HG02798 (cell line): ENCODE measurements at regions not wholly inside any gene's neighbourhood (a gene's known extent, or its start where the extent isn't known, plus 50 kb on each side); places are given as distances from the start of the nearest gene placed in this dataset.

Experiments
- ATAC-seq: cut with Tn5 transposase; IDR thresholded peaks from one replicate; pipeline ENCODE4 v1.9.1; 2021; ENCODE audit warnings: mild to moderate bottlenecking; ENCODE audit not compliant: unreplicated experiment, poor library complexity

DNA sequence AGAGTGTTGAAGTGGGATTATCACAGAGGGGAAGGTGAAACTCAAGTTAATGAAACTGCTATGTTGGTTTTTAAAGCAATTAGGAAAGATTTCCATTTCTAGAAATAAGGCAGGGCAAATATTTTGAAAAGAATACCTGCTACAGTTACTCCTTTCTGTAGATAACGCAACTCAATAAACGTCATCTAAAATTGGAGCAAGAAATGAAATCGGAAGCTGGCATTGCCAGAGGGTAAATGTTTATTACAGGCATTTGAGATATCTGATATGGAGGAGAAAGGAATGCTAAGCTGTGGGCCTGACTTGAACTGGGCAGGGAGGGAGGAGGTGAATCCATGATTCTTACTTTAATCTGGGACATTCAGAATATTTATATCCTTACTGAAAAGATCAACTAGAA lies 217.0 kb upstream of the ADARB2 start:
- ATAC-seq = no peak

DNA sequence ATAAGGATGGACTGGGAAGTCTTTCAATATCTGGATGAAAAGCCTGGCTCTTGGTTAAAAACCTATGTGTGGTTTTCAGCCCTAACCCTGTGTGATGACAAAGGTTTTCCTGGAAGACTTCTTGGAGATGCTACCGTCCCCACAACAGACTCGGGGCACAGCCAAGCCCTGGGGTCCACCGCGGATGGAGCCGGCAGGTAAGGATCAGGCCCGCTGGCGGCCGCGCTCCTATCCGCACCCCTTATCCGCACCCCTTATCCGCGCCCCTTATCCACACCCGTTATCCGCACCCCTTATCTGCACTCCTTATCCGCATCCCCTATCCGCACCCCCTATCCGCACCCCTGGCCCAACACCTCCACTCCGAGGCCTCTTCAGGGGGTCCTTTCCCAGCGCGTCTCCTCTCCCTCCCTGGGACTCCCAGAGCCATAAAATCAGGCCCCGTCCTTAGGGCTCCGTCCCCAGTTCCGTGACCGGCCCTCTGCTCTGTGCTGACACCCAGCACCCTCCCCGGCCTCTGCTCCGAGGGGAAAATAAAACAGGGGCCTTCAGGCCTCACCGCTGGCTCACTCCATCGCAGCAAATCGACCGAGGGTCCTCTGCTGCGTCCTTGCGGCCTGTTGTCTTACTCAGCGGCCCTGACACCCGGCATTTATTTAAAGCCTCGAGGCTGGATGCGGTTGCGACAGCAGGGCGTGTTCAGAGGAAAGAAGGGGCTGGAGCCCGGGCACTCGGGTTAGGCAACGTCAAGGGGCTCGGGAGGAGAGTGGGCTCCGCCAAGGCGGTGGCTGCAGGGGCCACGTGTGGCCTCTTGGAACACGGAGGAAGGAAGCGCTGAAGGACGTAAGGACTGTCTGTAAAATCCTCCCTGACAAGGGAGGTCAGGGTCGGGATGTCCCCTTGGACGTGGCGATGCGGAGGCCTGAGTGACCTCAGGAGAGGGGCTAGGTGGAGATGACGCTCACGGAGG lies 215.1 kb upstream of the ADARB2 start:
- no peak for ATAC-seq

DNA sequence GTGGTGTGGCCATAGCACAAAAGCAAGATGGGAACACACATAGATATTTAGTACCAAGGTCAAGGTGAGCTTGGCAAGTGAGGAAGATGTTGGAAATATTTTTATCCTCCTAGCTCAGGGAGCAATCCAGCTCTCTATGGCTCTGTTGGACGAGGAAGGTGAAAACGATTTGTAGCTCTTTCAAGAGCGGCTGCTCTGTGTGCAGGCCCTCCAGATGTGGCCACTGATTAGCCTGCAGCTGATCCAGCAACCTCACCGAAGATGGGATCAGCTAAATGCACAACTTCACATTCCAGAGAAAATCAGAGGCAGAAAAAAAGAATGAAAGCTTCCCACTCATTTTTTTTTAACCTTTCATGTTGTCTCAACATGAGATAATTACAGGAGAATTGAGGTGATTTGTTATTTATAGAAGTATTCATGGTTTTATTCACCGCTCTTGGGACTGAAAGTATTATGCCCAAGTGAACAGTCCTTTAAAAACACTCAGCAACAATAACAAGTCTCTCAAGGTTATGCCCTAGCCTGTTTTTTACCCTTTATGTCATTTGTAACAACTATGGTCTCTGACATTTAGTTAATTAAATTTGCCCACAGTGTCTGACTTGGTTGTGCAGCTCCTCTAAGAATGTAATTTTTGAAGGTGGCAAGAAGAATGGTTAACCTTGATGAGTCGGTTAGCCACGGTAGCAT lies 213.6 kb upstream of the ADARB2 start:
- no peak for ATAC-seq

DNA sequence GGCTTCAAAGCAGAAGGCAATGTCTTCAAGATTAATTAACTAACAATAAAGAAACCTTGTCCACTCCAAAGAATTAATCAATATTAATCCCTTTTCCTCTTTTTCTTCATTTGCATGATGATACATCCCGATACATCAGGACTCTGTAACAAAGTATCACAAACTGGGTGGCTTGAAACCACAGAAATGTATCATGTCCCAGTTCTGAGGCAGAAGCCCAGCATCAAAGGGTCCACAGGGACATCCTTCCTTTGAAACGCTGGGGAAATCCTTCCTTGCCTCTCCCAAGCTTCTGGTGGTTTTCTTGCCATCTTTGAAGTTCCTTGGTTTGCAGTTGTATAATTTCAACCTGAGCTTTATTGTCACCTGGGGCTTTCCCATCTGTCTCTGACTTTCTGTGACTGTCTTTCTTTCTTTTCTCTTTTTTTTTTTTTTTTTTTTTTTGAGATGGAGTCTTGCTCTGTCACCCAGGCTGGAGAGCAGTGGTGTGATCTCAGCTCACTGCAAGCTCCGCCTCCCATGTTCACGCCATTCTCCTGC lies 210.2 kb upstream of the ADARB2 start:
- ATAC-seq = no peak

DNA sequence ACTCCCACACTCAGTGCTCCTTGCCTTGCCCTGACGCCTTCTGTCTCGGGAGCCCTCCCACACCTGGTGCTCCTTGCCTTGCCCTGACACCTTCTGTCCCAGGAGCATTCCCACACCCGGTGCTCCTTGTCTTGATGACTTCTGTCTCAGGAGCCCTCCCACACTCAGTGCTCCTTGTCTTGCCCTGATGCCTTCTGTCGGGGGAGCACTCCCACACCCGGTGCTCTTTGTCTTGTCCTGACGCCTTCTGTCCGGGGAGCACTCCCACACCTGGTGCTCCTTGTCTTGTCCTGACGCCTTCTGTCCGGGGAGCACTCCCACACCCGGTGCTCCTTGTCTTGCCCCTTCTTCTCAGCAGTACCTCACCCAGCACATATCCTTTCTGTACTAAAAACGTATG lies 207.2 kb upstream of the ADARB2 start:
- ATAC-seq = no peak

DNA sequence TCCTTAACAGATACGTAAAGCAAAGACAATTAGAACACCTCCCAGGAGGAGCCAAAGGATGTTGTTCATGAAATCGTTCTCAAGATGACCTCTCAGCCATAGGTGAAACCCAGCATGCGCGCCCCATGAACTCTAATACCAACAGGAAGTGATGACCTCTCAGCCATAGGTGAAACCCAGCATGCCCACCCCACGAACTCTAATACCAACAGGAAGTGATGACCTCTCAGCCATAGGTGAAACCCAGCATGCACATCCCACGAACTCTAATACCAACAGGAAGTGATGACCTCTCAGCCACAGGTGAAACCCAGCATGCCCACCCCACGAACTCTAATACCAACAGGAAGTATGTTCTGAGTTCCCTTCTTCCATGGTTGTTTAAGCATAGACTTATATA lies 205.2 kb upstream of the ADARB2 start:
- ATAC-seq = no peak

DNA sequence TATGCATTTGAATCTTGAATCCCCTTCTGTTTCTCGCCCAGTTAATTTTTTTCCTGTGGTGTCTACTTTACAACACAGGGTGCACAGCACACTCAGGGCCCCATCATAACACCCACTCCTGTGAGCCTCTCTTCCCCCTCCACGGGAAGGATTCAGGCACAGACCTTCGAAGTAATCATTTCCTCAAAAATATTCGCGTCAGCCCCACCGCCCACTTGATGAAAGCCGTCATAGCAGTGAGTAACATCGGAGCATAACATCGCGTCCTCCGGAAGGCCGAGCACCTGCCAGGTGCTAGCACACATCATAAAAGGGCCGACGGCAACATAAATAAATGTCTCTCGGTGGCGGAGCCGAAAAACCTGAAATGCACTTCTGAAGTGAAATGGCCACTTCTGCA lies 201.7 kb upstream of the ADARB2 start:
- ATAC-seq = no peak

DNA sequence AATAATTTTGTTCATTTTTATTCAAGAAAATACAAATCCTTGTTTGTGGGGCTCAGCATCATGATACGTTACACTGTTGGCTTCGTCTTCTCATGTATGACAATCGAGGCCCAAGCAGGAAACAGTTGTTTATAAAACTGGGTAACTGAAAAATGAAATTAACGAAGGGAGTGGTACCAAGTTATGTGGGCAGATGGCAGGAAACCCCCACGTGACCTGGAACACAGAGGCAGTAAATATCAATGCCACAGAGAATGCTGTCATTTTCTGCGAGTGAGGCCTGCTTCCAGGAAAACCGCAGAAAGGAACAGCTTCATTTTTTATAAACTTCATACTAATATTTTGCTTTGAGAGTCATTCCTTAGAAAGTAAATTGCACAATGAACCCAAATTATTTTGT lies 201.0 kb upstream of the ADARB2 start:
- no peak for ATAC-seq

DNA sequence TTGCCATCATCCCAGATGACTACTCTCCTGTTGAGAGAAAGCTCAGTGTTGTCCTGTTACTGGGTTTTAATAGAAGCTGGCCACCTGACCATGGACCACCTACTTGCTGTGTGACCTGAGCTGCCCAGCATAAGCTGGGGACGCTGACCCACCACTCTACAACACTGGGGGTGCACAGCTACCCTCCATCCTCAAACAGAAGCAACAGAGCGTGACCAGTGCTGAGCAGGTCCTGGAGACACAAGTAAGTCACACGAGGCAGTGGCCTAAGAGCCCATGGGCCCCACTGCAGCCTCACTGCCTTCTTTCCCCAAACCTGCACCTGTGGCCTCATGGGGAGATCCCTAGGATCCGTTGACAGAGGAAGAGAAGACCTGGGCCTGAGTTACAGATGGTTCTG lies 198.6 kb upstream of the ADARB2 start:
- ATAC-seq = no peak

DNA sequence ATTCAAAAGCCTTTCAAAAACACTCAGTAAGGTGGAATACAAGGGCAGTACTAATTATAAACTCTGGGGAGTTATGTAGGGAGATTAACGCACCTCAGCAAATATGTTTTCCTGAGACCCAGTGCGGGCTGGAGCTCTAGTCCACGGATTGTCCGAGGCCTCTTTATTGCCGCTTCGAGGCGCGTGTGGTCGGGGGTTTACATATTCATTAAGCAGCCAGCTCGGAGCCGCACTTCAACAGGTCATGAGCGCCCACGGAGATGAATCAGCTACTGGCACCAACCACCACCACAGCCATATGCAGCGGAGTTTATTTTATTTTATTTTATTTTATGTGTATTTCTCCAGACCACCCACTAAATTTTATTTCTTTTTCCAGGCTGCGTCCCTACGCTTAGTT lies 195.9 kb upstream of the ADARB2 start:
- no peak for ATAC-seq

DNA sequence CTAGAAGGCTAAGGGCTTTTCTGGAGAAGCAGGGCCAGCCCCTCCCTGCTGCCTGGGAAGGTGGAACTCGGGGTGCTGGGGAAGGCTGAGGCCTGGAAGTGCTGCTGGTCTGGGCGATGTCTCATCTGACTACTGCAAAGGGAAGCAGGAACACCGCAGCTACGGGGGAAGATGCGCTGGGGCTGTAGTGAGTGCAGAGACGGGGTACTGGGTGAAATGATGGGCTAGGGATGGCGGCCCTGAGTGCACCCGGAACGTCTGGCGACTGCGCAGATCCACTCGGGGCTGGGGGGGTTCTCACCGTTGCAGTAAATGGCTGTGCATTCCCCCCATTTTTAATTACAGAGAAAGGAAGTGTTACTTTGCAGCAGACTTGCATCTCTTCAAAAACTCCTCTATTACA lies 195.4 kb upstream of the ADARB2 start:
- ATAC-seq = no peak

DNA sequence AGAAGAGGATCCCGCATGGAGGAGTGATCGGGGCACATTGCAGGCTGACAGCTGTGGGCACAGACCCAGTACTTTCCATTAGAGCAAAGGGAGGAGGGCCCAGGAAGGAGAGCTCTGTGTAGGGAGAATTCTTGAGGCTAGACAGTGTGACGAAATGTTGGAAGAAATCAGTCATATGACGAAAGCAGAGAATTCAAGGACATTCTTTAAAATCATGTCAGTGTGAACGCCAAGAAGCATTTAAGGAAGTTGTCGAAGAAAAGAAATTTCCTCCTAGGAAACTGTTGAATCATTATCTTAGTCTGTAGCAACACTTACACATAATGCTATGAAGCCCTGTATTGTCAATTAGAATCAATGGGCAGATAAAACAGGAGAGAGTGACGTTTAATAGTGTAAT lies 191.3 kb upstream of the ADARB2 start:
- ATAC-seq = no peak

DNA sequence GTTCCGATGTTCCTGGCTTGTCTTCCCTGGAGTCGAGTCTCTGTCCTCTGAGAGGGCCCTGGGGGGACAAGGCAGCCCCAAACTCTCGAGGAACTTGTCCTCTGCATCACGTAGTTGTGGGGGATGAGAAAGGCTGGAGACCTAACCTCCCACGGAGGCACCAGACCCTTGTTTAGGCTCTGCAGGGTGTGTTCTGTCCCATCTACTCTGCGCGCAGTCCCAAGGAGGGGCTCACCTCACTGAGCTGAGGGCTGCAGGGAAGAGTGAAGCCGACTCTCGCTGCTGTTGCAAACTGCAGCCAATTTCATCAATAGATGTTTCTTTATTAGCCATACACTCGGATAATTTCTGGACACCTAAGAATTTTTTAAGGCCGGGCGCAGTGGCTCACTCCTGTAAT lies 186.7 kb upstream of the ADARB2 start:
- ATAC-seq = no peak

DNA sequence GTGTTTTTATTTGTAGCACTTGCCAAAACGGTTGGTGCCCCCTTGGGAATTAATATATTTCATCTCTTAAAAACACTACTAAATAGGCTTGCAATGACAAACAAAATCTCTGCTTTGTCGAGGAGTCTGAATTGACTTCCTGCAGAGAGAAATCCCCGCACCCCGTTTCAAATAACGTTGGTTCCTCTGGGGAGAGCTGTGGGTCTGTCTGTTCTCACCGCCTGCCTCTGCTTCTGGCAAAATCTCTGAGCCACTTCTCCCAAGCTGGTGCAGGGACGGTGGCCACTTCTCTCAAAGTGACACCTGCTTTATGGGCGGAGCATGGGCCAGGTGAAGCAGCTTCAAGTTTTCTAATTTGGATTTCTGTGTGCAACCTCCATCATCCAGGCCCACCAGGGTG lies 186.3 kb upstream of the ADARB2 start:
- no peak for ATAC-seq

DNA sequence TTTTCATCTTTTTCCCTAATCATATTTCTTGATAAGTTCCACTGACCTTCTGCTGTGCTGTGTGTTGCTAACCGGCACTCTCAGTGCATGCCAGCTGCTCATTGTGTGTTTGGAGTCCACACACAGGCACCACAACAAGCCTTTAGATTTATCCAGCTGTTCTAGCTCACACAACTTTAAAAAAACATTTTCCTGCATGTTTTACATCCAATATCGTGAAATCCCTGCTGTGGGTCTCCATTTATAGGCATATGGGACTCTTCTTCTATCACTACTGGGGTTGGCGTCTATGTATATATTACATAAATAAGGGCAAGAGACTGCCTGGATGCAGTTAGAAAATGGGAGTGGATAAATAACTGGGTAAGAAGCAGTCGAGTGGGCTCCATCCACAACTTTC lies 183.6 kb upstream of the ADARB2 start:
- ATAC-seq = no peak

DNA sequence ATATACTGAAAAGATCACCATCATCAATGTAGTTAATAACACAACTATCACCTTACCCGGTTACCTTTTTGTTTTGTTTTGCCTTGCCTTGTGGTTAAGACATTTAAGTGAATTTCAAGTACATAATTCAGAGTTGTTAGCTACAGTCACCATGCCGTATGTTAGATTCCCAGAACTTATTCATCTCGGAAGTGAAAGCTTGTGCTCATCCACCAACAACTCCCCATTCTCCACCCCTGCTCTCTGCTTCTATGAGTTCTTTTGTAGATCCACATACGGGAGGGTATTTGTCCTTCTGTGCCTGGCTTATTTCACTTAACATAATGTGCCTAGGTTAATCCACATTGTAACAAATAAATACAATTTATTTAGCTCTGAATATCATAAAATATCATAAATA lies 182.8 kb upstream of the ADARB2 start:
- no peak for ATAC-seq

DNA sequence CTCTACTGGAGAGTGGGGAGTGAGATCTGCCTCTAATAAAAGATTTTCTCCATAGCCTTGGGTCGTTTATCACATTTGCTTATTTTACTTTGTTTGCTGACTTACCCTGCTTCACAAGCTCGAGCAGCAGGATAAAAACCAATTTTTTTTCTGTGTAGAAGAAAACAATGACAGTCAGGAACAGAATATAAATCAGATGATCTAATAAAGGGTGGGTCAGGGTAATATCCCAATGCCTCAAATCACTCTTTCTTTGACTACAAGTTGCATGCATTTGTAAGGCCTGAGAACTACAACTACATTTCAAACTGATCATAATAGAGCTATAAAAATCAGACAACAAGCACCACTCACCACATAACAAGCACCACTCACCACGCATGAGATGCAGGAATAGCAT lies 174.4 kb upstream of the ADARB2 start:
- no peak for ATAC-seq

DNA sequence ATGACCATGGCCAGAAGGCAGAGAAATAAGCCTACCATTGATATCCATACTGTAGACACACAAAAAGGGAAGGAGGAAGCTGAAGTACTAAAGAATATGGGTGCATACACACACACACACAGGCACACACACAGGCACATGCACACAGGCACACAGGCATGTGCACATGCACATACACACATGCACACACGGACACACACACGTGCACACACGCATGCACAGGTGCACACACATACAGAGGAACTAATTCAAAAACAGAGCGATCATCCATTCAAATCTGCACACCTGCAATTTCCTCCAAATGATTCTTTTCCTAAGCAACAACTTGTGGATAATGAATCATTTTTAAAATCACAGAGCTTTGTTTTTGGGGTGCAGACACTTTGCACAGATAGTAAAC lies 166.7 kb upstream of the ADARB2 start:
- ATAC-seq = no peak

DNA sequence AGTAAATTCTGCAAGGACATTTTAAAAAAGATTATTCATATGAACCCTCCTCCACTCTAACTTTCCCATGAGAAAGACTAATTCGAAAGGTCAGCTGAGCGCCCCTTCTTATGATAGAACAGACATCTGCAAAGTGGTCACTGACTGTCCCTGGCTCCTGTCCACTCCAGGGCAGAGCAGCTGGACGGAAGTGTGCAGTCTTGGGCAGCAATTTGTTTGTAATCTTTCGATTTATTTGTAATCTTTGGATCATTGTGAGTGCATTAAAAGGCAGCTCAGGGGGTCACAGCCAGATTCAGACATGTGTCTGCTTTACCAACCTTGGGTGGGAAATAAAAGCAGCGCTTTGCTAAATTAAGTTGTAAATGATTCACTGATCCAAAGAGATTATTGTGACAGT lies 158.8 kb upstream of the ADARB2 start:
- no peak for ATAC-seq

DNA sequence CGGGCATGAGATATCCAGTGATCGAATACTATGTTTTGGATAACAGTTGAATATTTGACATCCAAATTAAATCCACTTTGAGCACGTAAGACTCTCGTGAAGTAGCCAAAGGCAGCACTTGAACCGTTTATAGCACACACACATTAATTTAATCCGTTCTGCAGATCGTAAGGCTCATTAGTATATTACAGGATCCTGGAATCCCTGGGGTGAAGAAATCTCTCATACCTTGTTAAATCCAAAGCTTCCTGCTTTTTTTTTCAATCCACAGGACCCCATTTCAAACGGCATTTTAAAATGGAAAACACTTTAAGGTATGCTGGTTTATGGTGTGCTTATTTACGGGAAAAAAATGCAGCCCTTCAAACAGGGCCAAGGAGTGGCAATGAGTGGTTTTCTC lies 158.4 kb upstream of the ADARB2 start:
- no peak for ATAC-seq

DNA sequence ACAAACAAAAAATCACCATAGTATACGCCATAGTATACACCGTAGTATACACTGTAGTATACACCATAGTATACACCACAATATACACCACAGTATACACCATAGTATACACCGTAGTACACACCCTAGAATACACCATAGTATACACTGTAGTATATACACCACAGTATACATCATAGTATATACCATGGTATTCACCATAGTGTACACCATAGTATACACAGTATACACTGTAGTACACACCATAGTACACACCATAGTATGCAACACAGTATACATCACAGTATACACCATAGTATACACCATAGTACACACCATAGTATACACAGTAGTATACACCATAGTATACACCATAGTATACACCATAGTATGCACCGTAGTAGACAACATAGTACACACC lies 157.6 kb upstream of the ADARB2 start:
- ATAC-seq = no peak

DNA sequence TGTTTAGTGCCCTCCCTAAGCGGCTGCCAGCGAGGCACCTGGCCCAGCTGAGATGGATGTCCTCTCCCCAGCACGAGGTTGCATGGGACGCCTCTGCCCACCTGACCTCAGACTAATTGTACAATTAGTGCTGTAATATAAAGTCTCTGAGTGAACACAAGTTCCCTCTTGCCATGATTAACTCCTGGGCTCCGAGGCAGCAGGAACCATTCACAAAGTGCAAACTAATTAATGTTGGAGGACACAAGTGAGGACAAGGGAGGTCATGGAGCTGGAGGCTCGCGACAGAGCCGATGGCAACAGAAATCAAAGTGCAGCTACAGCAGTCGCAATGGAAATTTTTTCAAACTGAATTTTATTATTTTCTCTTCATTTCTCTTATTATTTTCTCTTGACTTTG lies 156.6 kb upstream of the ADARB2 start:
- no peak for ATAC-seq
